HEK293 (cell line): ENCODE measurements at regions not wholly inside any gene's neighbourhood (a gene's known extent, or its start where the extent isn't known, plus 50 kb on each side); places are given as distances from the start of the nearest gene placed in this dataset.

ENCODE experiments used
- CTCF ChIP-seq: fragments of 450-650 bp; formaldehyde crosslinking; IDR thresholded peaks from 2 replicates; pipeline ENCODE4 v1.5.1; 2016; ENCODE audit warnings: missing biosample characterization, missing genetic modification characterization
- HOXC10 ChIP-seq: sonication (generic); formaldehyde crosslinking; IDR thresholded peaks from 2 replicates; pipeline ENCODE4 v1.8.1; 2023; ENCODE audit warnings: mild to moderate bottlenecking, missing genetic modification reagents
- MYNN ChIP-seq: fragments of 450-650 bp; formaldehyde crosslinking; IDR thresholded peaks from 2 replicates; pipeline ENCODE4 v1.5.1; 2016; ENCODE audit warnings: missing biosample characterization, missing genetic modification characterization, borderline replicate concordance
- PBX3 ChIP-seq: sonication (generic); formaldehyde crosslinking; IDR thresholded peaks from 2 replicates; pipeline ENCODE4 v1.8.1; 2022; ENCODE audit warnings: mild to moderate bottlenecking, moderate library complexity, missing genetic modification reagents
- PRDM6 ChIP-seq: fragments of 450-650 bp; formaldehyde crosslinking; IDR thresholded peaks from 2 replicates; pipeline ENCODE4 v1.5.1; 2017; ENCODE audit warnings: missing biosample characterization, missing genetic modification characterization
- TCF7L2 ChIP-seq: IDR thresholded peaks from 2 replicates; pipeline ENCODE4 v1.6.1; 2011; ENCODE audit warnings: low read depth, mild to moderate bottlenecking, inconsistent platforms, low read length, moderate library complexity, borderline replicate concordance
- ZBTB44 ChIP-seq: fragments of 450-650 bp; IDR thresholded peaks from 2 replicates; pipeline ENCODE4 v1.5.1; 2018; ENCODE audit warnings: missing biosample characterization, mild to moderate bottlenecking, missing genetic modification characterization
- ZNF24 ChIP-seq: fragments of 450-650 bp; formaldehyde crosslinking; IDR thresholded peaks from 2 replicates; pipeline ENCODE4 v1.5.1; 2016; ENCODE audit warnings: missing biosample characterization, missing genetic modification characterization
- ZNF366 ChIP-seq: fragments of 450-650 bp; formaldehyde crosslinking; conservative IDR thresholded peaks from 2 replicates; pipeline ENCODE4 v1.5.1; 2016; ENCODE audit warnings: missing biosample characterization, missing genetic modification characterization
- ZNF37A ChIP-seq: fragments of 450-650 bp; IDR thresholded peaks from 2 replicates; pipeline ENCODE4 v1.5.1; 2018; ENCODE audit warnings: missing biosample characterization, missing genetic modification characterization
- ZNF510 ChIP-seq: fragments of 450-650 bp; formaldehyde crosslinking; IDR thresholded peaks from 2 replicates; pipeline ENCODE4 v1.5.1; 2018; ENCODE audit warnings: mild to moderate bottlenecking, missing genetic modification characterization, missing biosample characterization; ENCODE audit not compliant: insufficient replicate concordance
- ZSCAN16 ChIP-seq: fragments of 450-650 bp; formaldehyde crosslinking; IDR thresholded peaks from 2 replicates; pipeline ENCODE4 v1.5.1; 2016; ENCODE audit warnings: missing biosample characterization, missing genetic modification characterization
- ZSCAN5A ChIP-seq: fragments of 450-650 bp; formaldehyde crosslinking; IDR thresholded peaks from 2 replicates; pipeline ENCODE4 v1.5.1; 2016; ENCODE audit warnings: missing biosample characterization, missing genetic modification characterization

- TF ChIP-seq CTCF (tag by site-specific recombination), result no peak
- no peak for TF ChIP-seq ZSCAN5A (tag by site-specific recombination)
- no peak for TF ChIP-seq ZBTB44
- TF ChIP-seq MYNN (tag by site-specific recombination), result no peak
- no peak for TF ChIP-seq ZNF37A (tag by site-specific recombination)
- no peak for TF ChIP-seq ZNF24
- TF ChIP-seq PBX3, result no peak
- TF ChIP-seq ZNF510 (tag by site-specific recombination), result no peak
- no peak for TF ChIP-seq TCF7L2
- TF ChIP-seq PRDM6 (tag by site-specific recombination), result no peak
- TF ChIP-seq ZSCAN16 (tag by site-specific recombination), result no peak
- no peak for TF ChIP-seq ZNF366
- no peak for TF ChIP-seq HOXC10 (CRISPR knock-in tag)
Observed at GRCh38 chr2:237181844-237182243, 96.2 kb downstream of the COPS8 start.
